B cell (primary cell): ENCODE measurements at regions not wholly inside any gene's neighbourhood (a gene's known extent, or its start where the extent isn't known, plus 50 kb on each side); places are given as distances from the start of the nearest gene placed in this dataset.
"Not testable (repeated sequence)": the region's sequence is repeated elsewhere in the genome, so short reads cannot be mapped to it uniquely, and the experiment has no call there.

Source experiments
- ATAC-seq: fragments of 200-7000 bp; cut with Tn5 transposase; one replicate; pipeline ENCODE4 v1.10.0; 2021; ENCODE audit warnings: low read depth, mild to moderate bottlenecking, moderate number of reproducible peaks, moderate library complexity
- CTCF ChIA-PET: fragments of 350-600 bp; sonication (Branson Sonifier 250); formaldehyde crosslinking; loops from one replicate; lab custom pipeline; 2021; ENCODE audit warnings: antibody characterized with exemption, inconsistent platforms; lab: Charles Lee
- POLR2A ChIA-PET: fragments of 350-600 bp; sonication (Branson Sonifier 250); formaldehyde crosslinking; loops from one replicate; lab custom pipeline; 2021; ENCODE audit warnings: antibody characterized with exemption; lab: Charles Lee
- DNase-seq: peaks from one replicate; pipeline ENCODE4 v3.0.0; 2013
- H2AFZ ChIP-seq: 2 replicates; pipeline ENCODE4 v1.6.1; 2012; ENCODE audit warnings: mild to moderate bottlenecking, low read depth, low read length; ENCODE audit not compliant: insufficient read depth, poor library complexity, severe bottlenecking
- H3K27ac ChIP-seq, 2 donors: 1 replicate in 1 of 2; 2 replicates in 1 of 2; pipeline ENCODE4 v1.5.1; 2012 to 2013; ENCODE audit warnings: low read length in 2 of 2, mild to moderate bottlenecking in 2 of 2, moderate library complexity in 1 of 2
- H3K27me3 ChIP-seq, 4 experiments: fragments of 200-600 bp in 1 of 4; sonication (generic) in 1 of 4; replicated peaks in 1 of 4; 1 replicate in 2 of 4; 2 replicates in 2 of 4; pipeline versions ENCODE4 v1.6.1 to v1.7.0; 2013 to 2016; ENCODE audit warnings: low read length in 3 of 4, mild to moderate bottlenecking in 2 of 4, mixed read lengths in 1 of 4, moderate library complexity in 1 of 4; ENCODE audit not compliant: insufficient read depth in 4 of 4, control insufficient read depth in 3 of 4; ENCODE audit errors: control extremely low read depth in 1 of 4
- H3K36me3 ChIP-seq, 2 experiments: replicated peaks in 1 of 2; 1 replicate in 1 of 2; 2 replicates in 1 of 2; pipeline versions ENCODE4 v1.6.1 to v1.7.1; 2013; ENCODE audit warnings: low read length in 1 of 2; ENCODE audit not compliant: insufficient read depth in 2 of 2, control insufficient read depth in 1 of 2; ENCODE audit errors: control extremely low read depth in 1 of 2, extremely low read depth in 1 of 2
- H3K4me1 ChIP-seq, 2 donors: fragments of 200-600 bp in 1 of 2; sonication (generic) in 1 of 2; 1 replicate in 1 of 2; 2 replicates in 1 of 2; pipeline versions ENCODE4 v1.5.1 to v1.6.1; 2013 to 2017; ENCODE audit warnings: low read length in 2 of 2; ENCODE audit not compliant: control insufficient read depth in 2 of 2, insufficient read depth in 2 of 2
- H3K4me2 ChIP-seq: replicated peaks from 2 replicates; pipeline ENCODE3; 2012; ENCODE audit warnings: mild to moderate bottlenecking, low read depth, low read length; ENCODE audit not compliant: poor library complexity, severe bottlenecking
- H3K4me3 ChIP-seq, 5 experiments: fragments of 200-600 bp in 1 of 5; sonication (generic) in 1 of 5; 1 replicate in 3 of 5; 2 replicates in 2 of 5; pipeline versions ENCODE4 v1.5.1 to v1.7.0; 2011 to 2016; ENCODE audit warnings: low read length in 4 of 5, mild to moderate bottlenecking in 4 of 5, low read depth in 2 of 5, control low read depth in 1 of 5, moderate library complexity in 1 of 5; ENCODE audit not compliant: insufficient read depth in 1 of 5; ENCODE audit errors: control extremely low read depth in 1 of 5, extremely low read depth in 1 of 5
- H3K79me2 ChIP-seq: fragments of 200-600 bp; sonication (generic); one replicate; pipeline ENCODE4 v1.6.0; 2016; ENCODE audit warnings: low read length; ENCODE audit not compliant: control insufficient read depth, insufficient read depth
- H3K9ac ChIP-seq: fragments of 200-600 bp; sonication (generic); 2 replicates; pipeline ENCODE4 v1.6.1; 2017; ENCODE audit warnings: mild to moderate bottlenecking, low read length, moderate library complexity
- H3K9me3 ChIP-seq, 3 donors: one replicate each; pipeline versions ENCODE4 v1.6.1 to v1.7.1; 2013; ENCODE audit warnings: low read length in 2 of 3; ENCODE audit not compliant: control insufficient read depth in 2 of 3, insufficient read depth in 1 of 3; ENCODE audit errors: control extremely low read depth in 1 of 3
- H4K20me1 ChIP-seq: 2 replicates; pipeline ENCODE4 v1.6.0; 2012; ENCODE audit warnings: mild to moderate bottlenecking, low read length; ENCODE audit not compliant: insufficient read depth, control insufficient read depth, poor library complexity, severe bottlenecking
- H3K27ac Mint-ChIP-seq: one replicate; pipeline ENCODE4 v1.8.0; 2021; ENCODE audit warnings: mixed read lengths
- H3K27me3 Mint-ChIP-seq: one replicate; pipeline ENCODE4 v1.8.0; 2021; ENCODE audit warnings: mixed read lengths
- H3K4me1 Mint-ChIP-seq: one replicate; pipeline ENCODE4 v1.8.0; 2021; ENCODE audit warnings: mixed read lengths
- H3K4me3 Mint-ChIP-seq: one replicate; pipeline ENCODE4 v1.8.0; 2021; ENCODE audit warnings: mixed read lengths
- H3K9me3 Mint-ChIP-seq: one replicate; pipeline ENCODE4 v1.8.0; 2022; ENCODE audit warnings: mixed read lengths; ENCODE audit not compliant: insufficient read depth
- CTCF ChIP-seq: fragments of 200-600 bp; IDR thresholded peaks from one replicate; pipeline ENCODE4 v1.8.0; 2022; ENCODE audit warnings: antibody characterized with exemption, mild to moderate bottlenecking
- EZH2 ChIP-seq: IDR thresholded peaks from 2 replicates; pipeline ENCODE4 v1.6.1; 2012; ENCODE audit warnings: borderline replicate concordance, low read depth, mild to moderate bottlenecking, moderate library complexity, low read length; ENCODE audit not compliant: insufficient read depth, poor library complexity, severe bottlenecking
- WGBS: methylation state at CpG from one replicate; pipeline ENCODE4 v1.1.5; 2013; ENCODE audit warnings: missing lambda C conversion rate; ENCODE audit not compliant: insufficient coverage; 5-methylcytosine and 5-hydroxymethylcytosine counted together
- intact Hi-C: fragments of 100-400 bp; cut with micrococcal nuclease; formaldehyde crosslinking; loops from one replicate; pipeline ENCODE4 v1.10.0; 2022

DNA sequence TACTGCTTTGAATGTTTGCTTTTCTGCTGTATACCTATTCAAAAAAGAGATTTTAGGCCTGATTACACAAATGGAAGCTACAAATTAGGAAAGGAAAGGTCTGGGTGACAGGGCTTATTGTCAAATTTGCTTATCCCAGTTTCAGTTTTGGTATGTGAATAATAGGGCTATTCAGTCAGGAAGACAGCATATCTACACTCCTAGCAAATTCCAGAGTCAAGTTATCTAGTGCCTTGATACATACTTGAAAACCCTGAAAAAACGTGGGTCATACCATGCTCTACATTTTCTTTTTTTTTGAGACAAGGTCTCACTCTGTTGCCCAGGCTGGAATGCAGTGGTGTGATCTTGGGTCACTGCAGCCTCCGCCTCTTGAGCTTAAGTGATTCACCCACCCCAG lies 59.2 kb upstream of the CCDC180 start:
- H3K4me1 Mint-ChIP-seq, ATAC-seq, H3K27ac Mint-ChIP-seq, H2AFZ ChIP-seq, H3K27me3 Mint-ChIP-seq, intact Hi-C loops, H4K20me1 ChIP-seq, H3K79me2 ChIP-seq, H3K9me3 Mint-ChIP-seq, H3K4me1 ChIP-seq, H3K27ac ChIP-seq, H3K4me2 ChIP-seq, H3K4me3 Mint-ChIP-seq, H3K27me3 ChIP-seq, H3K36me3 ChIP-seq, POLR2A ChIA-PET, H3K9ac ChIP-seq, H3K9me3 ChIP-seq, DNase-seq, H3K4me3 ChIP-seq: not testable (repeated sequence)
- CTCF ChIA-PET = interaction anchor here (0.7 kb wide), 1 partner anchor 14 kb away, joined by 3 read pairs; no protein-coding TSS in a partner anchor
- WGBS = no CpG with 5 or more reads among the region's 2 CpGs

- ChIA-PET POLR2A (no interaction called here), CTCF (no interaction called here)
- DNase-seq = no peak
- H3K27me3 Mint-ChIP-seq = no peaks in the 10 kb centered on the region
- Histone ChIP-seq H2AFZ (no peak overlapping the region), H3K4me1 (peaks cover 3 to 8% of the 10 kb centered on the region in 2 donors), H3K4me3 (no peak overlapping the region), H3K36me3 (no peaks in the 10 kb centered on the region), H3K79me2 (peaks cover 39% of the 10 kb centered on the region), H3K27ac (no peak overlapping the region), H3K27me3 (no peaks in the 10 kb centered on the region), H3K9ac (no peak overlapping the region), H3K4me2 (no peak overlapping the region), H4K20me1 (peaks cover 5% of the 10 kb centered on the region), H3K9me3 (no peaks in the 10 kb centered on the region)
- H3K9me3 Mint-ChIP-seq = no peaks in the 10 kb centered on the region
- H3K4me1 Mint-ChIP-seq = peaks cover 10% of the 10 kb centered on the region
- no peak overlapping the region for H3K4me3 Mint-ChIP-seq
- ATAC-seq = no peak
- intact Hi-C loops = no loop called here
- WGBS = 100% methylated on average over 1 of the region's 4 CpGs
- TF ChIP-seq EZH2 = no peak
- TF ChIP-seq CTCF = no peak
- H3K27ac Mint-ChIP-seq = no peak overlapping the region
Observed at GRCh38 chr9:97243606-97244005, 63.9 kb upstream of the CCDC180 start.

DNA sequence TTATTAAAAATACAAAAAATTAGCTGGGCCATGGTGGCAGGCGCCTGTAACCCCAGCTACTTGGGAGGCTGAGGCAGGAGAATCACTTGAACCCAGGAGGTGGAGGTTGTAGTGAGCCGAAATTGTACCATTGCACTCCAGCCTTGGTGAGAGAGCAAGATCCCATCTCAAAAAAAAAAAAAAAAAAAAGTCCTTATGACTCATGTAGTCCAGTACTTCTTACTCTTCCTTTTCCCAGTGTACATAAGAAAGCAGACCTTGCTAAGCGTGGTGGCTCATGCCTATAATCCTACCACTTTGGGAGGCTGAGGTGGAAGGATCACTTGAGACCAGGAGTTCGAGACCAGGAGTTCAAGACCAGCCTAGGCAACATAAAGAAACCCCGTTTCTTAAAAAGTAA lies 66.0 kb upstream of the CCDC180 start:
- CTCF ChIA-PET, H3K27me3 Mint-ChIP-seq, H3K36me3 ChIP-seq, H3K9me3 ChIP-seq, H3K4me3 Mint-ChIP-seq, H3K9ac ChIP-seq, H3K4me2 ChIP-seq, POLR2A ChIA-PET, H3K4me3 ChIP-seq, ATAC-seq, H3K27ac Mint-ChIP-seq, H3K9me3 Mint-ChIP-seq, H4K20me1 ChIP-seq, DNase-seq, H2AFZ ChIP-seq, H3K27me3 ChIP-seq, intact Hi-C loops, H3K27ac ChIP-seq: not testable (repeated sequence)
- H3K4me1 ChIP-seq = peaks cover 8 to 10% of the 10 kb centered on the region in 2 donors
- H3K79me2 ChIP-seq = peaks cover 39% of the 10 kb centered on the region
- WGBS = no CpG with 5 or more reads among the region's 5 CpGs
- H3K4me1 Mint-ChIP-seq = peaks cover 17% of the 10 kb centered on the region
